Suprapubic skin (tissue), 3 donors: ENCODE measurements at regions not wholly inside any gene's neighbourhood (a gene's known extent, or its start where the extent isn't known, plus 50 kb on each side); places are given as distances from the start of the nearest gene placed in this dataset.

Source experiments
- POLR2A ChIP-seq, 2 donors: fragments of 450-650 bp; IDR thresholded peaks; one replicate each; pipeline ENCODE4 v1.6.1; 2017; ENCODE audit warnings: antibody characterized with exemption in 2 of 2, mild to moderate bottlenecking in 2 of 2, moderate library complexity in 2 of 2
- TF ChIP-seq, protein P1 (sequence below), 2 donors: fragments of 200-600 bp in 1 of 2; fragments of 450-650 bp in 1 of 2; sonication (generic) in 1 of 2; IDR thresholded peaks; one replicate each; pipeline ENCODE4 v1.5.1; 2016 to 2019; ENCODE audit warnings: antibody characterized with exemption in 2 of 2, mild to moderate bottlenecking in 1 of 2, moderate library complexity in 1 of 2

DNA sequence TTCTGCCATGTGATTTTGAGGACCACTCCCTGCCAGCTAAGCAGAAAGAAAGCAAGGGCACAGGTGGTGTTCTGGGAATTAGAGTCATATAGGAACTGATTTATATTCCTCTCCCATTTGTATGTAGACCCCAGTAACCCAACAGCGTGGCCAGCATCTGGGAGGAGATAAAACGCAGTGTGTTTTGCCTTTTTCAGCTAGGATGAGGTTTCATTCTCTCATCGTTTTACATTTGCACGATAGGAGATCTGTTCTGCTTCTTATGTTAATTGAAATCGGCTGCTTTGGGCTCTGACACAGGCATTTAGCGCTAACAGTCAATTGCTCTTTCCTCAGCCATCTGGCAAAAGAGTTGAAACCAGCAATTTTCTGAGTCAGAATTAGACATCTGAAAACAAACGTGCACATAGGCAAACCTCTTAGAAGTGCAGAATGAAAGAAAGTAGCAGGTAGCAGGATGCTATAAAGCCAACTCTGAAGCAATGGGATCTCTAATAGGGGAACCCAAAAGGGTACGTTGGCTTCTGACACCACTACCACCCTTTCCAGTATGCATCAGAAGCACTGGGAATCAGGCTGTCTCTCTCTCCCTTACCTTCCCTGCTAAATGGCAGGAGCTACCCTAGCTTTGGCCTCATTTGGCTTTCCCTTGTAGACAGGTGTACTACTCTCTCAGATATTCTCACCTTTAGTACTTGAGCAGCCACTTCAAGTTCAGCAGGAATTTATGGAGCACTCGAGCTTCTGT, 219.1 kb downstream of the PHLDA1 start:
- TF ChIP-seq, protein P1, sequence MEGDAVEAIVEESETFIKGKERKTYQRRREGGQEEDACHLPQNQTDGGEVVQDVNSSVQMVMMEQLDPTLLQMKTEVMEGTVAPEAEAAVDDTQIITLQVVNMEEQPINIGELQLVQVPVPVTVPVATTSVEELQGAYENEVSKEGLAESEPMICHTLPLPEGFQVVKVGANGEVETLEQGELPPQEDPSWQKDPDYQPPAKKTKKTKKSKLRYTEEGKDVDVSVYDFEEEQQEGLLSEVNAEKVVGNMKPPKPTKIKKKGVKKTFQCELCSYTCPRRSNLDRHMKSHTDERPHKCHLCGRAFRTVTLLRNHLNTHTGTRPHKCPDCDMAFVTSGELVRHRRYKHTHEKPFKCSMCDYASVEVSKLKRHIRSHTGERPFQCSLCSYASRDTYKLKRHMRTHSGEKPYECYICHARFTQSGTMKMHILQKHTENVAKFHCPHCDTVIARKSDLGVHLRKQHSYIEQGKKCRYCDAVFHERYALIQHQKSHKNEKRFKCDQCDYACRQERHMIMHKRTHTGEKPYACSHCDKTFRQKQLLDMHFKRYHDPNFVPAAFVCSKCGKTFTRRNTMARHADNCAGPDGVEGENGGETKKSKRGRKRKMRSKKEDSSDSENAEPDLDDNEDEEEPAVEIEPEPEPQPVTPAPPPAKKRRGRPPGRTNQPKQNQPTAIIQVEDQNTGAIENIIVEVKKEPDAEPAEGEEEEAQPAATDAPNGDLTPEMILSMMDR (IDR thresholded peaks at IDR 0.05) = no peak
- no peak for TF ChIP-seq POLR2A (IDR thresholded peaks at IDR 0.05)
